Parathyroid adenoma (tissue), 2 donors: ENCODE measurements at regions not wholly inside any gene's neighbourhood (a gene's known extent, or its start where the extent isn't known, plus 50 kb on each side); places are given as distances from the start of the nearest gene placed in this dataset.

Source experiments
- H2AFZ ChIP-seq: fragments of 300-600 bp; sonication (generic); one replicate; pipeline ENCODE4 v1.7.0; 2017; ENCODE audit warnings: antibody characterized with exemption, mild to moderate bottlenecking
- H3K27ac ChIP-seq: fragments of 300-600 bp; sonication (generic); one replicate; pipeline ENCODE4 v1.7.0; 2017
- H3K27me3 ChIP-seq: fragments of 300-600 bp; sonication (generic); one replicate; pipeline ENCODE4 v1.7.0; 2017; ENCODE audit warnings: low read length; ENCODE audit not compliant: control insufficient read depth, insufficient read depth
- H3K36me3 ChIP-seq: fragments of 300-600 bp; sonication (generic); one replicate; pipeline ENCODE4 v1.7.0; 2017; ENCODE audit warnings: low read length; ENCODE audit not compliant: control insufficient read depth, insufficient read depth
- H3K4me1 ChIP-seq: fragments of 300-600 bp; sonication (generic); one replicate; pipeline ENCODE4 v1.7.0; 2017; ENCODE audit warnings: control low read depth
- H3K4me2 ChIP-seq: fragments of 300-600 bp; sonication (generic); one replicate; pipeline ENCODE4 v1.7.0; 2017; ENCODE audit warnings: low read length
- H3K4me3 ChIP-seq: fragments of 300-600 bp; sonication (generic); one replicate; pipeline ENCODE4 v1.7.0; 2017; ENCODE audit warnings: low read depth, low read length
- H3K79me2 ChIP-seq: fragments of 300-600 bp; sonication (generic); one replicate; pipeline ENCODE4 v1.7.0; 2017; ENCODE audit warnings: control low read depth
- H3K9ac ChIP-seq: fragments of 300-600 bp; sonication (generic); one replicate; pipeline ENCODE4 v1.7.0; 2017; ENCODE audit warnings: mild to moderate bottlenecking
- H3K9me3 ChIP-seq: fragments of 300-600 bp; sonication (generic); one replicate; pipeline ENCODE4 v1.7.0; 2017; ENCODE audit warnings: low read length; ENCODE audit not compliant: control insufficient read depth
- TF ChIP-seq, protein P1 (sequence below): fragments of 300-600 bp; sonication (generic); IDR thresholded peaks from one replicate; pipeline ENCODE4 v1.7.0; 2017; ENCODE audit warnings: antibody characterized with exemption, mild to moderate bottlenecking
- donor health status: primary hyperparathyroidism.

DNA sequence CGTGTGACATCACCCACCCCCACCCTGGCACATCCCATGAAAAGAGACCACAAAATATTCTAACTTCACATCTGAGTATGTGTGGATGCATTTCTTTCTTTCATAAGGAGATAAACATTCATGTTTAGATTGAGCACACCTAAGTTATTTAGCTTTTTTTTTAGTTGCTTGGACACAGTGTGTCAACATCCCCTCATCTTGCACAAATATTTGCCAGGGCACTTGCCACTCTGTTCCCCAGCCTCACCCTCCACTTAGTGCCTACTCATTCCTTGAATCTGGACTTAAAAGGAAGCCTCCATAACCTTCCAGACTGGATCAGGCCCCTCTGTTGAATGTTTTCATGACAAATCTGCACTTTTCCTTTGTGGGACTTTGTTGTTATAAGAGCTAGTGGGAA, 338.9 kb upstream of the IGFBP3 start:
- Histone ChIP-seq H2AFZ (no peak overlapping the region), H3K27ac (no peak overlapping the region), H3K27me3 (no peaks in the 10 kb centered on the region), H3K4me3 (no peak overlapping the region), H3K4me1 (no peaks in the 10 kb centered on the region), H3K4me2 (no peak overlapping the region), H3K9me3 (no peaks in the 10 kb centered on the region), H3K36me3 (no peaks in the 10 kb centered on the region), H3K79me2 (no peaks in the 10 kb centered on the region), H3K9ac (no peak overlapping the region)
- TF ChIP-seq, protein P1, sequence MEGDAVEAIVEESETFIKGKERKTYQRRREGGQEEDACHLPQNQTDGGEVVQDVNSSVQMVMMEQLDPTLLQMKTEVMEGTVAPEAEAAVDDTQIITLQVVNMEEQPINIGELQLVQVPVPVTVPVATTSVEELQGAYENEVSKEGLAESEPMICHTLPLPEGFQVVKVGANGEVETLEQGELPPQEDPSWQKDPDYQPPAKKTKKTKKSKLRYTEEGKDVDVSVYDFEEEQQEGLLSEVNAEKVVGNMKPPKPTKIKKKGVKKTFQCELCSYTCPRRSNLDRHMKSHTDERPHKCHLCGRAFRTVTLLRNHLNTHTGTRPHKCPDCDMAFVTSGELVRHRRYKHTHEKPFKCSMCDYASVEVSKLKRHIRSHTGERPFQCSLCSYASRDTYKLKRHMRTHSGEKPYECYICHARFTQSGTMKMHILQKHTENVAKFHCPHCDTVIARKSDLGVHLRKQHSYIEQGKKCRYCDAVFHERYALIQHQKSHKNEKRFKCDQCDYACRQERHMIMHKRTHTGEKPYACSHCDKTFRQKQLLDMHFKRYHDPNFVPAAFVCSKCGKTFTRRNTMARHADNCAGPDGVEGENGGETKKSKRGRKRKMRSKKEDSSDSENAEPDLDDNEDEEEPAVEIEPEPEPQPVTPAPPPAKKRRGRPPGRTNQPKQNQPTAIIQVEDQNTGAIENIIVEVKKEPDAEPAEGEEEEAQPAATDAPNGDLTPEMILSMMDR: no peak

DNA sequence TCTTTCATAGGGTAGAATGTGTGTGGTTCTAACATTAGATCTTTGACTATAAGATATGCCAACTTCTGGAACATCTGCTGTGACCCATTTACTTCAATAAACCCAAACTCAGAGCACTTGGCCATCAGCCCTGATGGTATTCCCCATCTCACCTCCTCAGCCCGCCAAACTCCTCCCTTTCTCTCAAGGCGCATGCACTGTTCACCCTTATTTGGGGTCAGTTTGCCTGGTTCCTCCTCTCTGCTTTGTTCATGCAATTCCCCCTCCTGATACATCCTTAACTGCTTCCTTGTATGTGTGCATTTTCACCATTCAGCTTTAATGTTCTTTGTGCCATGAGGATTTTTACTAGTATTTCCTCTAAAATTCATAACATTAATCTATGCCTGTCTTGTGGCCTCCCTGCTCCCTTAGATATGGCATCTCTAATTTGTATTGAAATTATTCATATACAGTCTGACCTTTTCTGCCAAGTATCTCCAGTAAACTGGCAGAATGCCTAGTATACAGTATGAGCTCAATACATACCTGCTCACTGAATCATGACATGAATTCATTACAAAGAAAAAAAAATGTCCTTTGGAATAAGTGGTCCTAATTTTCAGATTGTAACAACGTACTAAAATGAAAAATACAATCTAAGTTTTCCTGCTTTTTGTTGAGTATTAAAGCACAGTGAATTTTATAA, 336.8 kb upstream of the IGFBP3 start:
- no peak overlapping the region for H3K4me2 ChIP-seq
- H2AFZ ChIP-seq: no peak overlapping the region
- TF ChIP-seq, protein P1: no peak
- no peak overlapping the region for H3K9ac ChIP-seq
- no peak overlapping the region for H3K4me3 ChIP-seq
- no peaks in the 10 kb centered on the region for H3K4me1 ChIP-seq
- H3K9me3 ChIP-seq: no peaks in the 10 kb centered on the region
- H3K27me3 ChIP-seq: no peaks in the 10 kb centered on the region
- H3K27ac ChIP-seq: no peak overlapping the region
- H3K79me2 ChIP-seq: no peaks in the 10 kb centered on the region
- H3K36me3 ChIP-seq: no peaks in the 10 kb centered on the region

DNA sequence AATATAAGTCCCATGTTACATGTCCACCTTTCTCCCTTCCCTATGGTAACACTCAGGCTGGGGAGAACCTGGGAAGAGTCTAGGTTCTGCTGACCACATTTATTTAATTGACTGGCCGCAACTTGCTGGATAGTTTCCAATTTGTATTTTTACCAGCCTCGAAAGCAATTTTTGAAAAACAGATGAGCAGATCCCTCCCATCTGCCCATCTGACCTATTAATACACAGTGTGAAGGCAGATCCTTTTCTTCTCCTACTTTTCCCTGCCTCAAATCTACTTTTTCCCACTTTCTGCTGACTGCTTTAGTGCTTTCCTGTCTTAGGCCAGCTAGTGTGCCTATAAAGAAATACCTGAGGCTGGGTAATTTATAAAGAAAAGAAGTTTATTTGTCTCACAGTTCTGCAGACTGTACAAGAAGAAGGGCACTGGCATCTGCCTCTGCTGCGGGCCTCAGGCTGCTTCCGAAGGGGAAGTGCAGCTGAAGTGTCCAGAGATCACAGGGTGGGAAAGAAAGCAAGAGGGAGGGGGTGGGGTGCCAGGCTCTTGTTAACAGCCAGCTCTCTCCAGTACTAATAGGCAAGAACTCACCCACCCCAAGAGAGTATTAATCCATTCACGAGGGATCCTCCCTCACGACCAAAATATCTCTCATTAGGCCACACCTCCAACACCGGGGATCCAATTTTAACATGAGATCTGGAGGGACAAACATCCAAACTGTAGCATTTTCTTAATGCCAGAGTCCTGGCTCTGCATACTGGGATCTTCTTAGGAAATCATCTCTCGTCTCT, 336.0 kb upstream of the IGFBP3 start:
- Histone ChIP-seq H3K27me3 (no peaks in the 10 kb centered on the region), H3K79me2 (no peaks in the 10 kb centered on the region), H2AFZ (no peak overlapping the region), H3K9ac (no peak overlapping the region), H3K4me2 (no peak overlapping the region), H3K4me3 (no peak overlapping the region), H3K36me3 (no peaks in the 10 kb centered on the region), H3K27ac (no peak overlapping the region), H3K4me1 (no peaks in the 10 kb centered on the region), H3K9me3 (no peaks in the 10 kb centered on the region)
- TF ChIP-seq, protein P1: no peak

DNA sequence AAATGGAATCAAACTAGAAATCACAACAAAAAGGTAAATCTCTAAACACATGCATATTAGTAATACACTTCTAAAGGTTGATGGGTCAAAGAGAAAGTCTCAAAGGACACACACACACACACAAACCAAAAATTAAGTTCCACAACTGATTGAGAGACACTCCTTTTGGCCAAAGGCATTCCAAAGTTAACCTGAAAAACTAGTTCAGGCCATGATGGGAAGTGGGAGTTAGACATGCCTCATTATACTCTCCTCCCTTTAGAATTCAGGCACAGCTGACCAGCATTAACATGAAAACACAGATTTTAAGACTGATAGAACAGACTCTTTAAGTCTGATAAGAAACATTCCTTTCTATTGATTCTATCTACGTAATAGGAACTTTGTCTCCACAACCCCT, 332.4 kb upstream of the IGFBP3 start:
- Histone ChIP-seq H3K9me3 (no peaks in the 10 kb centered on the region), H3K9ac (no peak overlapping the region), H2AFZ (no peak overlapping the region), H3K79me2 (no peaks in the 10 kb centered on the region), H3K4me3 (no peak overlapping the region), H3K36me3 (no peaks in the 10 kb centered on the region), H3K27me3 (no peaks in the 10 kb centered on the region), H3K27ac (no peak overlapping the region), H3K4me1 (no peaks in the 10 kb centered on the region), H3K4me2 (no peak overlapping the region)
- TF ChIP-seq, protein P1: no peak
